GM18505 (cell line): ENCODE measurements at regions not wholly inside any gene's neighbourhood (a gene's known extent, or its start where the extent isn't known, plus 50 kb on each side); places are given as distances from the start of the nearest gene placed in this dataset.

Source experiments
- ATAC-seq: cut with Tn5 transposase; IDR thresholded peaks from one replicate; pipeline ENCODE4 v1.9.1; 2021; ENCODE audit not compliant: unreplicated experiment
- POLR2A ChIP-seq: IDR thresholded peaks from 4 replicates; pipeline ENCODE4 v1.6.1; 2011; ENCODE audit warnings: borderline replicate concordance; ENCODE audit not compliant: insufficient read depth, insufficient read length; ENCODE audit errors: extremely low read depth

DNA sequence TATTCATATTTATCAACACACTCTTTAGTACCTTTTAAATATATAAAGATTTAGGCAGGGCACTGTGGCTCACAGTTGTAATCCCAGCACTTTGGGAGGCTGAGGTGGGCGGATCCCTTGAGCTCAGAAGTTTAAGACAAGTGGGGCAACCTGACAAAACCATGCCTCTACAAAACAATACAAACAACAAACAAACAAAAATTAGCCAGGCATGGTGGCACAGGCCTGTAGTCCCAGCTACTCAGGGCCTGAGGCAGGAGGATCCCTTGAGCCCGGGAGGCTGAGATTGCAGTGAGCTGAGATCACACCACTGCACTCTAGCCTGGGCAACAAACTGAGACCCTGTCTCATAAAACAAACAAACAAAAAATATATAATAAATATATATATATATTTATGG is 1748.3 kb upstream of the PCDH20 start:
- no peak for ATAC-seq

DNA sequence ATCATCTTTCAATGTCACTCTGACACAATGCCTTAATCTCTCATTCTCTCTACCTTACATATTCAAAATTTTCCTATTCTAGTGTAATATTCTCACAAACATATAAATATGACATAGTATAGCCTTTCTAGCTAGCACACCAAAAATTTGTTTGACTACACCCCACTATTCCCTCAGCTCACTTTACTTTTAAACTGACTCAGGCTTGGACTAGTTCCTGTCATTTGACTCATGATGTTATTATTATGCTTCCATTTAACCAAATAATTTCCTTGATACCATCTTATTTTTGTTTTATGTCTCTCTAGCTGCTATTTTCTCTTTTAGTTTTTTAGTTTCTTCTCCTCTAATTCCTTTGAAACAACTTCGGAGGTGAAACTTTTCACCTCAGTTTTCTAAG is 1745.6 kb upstream of the PCDH20 start:
- no peak for TF ChIP-seq POLR2A
- no peak for ATAC-seq

More for the DNA sequence above, 1748.3 kb upstream of the PCDH20 start:
- TF ChIP-seq POLR2A = no peak

DNA sequence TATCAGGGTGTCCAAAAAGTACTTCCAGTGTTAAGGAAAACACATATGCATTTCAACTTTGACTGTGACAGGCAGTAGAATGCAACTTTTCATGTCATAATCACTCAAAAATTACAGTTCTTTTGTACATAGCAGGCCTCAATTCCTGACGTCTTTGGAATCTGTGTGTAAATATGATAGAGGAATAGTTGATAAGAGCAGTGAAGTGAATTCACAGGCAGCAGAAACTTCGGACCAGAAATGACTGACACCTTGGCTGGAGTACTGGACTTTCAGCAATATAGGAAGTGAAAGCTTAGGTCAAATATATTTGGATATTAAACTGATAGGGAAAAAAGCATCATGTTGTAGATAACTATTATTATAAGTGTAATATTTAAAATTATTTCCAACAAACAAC is 1741.2 kb upstream of the PCDH20 start:
- no peak for TF ChIP-seq POLR2A
- ATAC-seq = no peak

DNA sequence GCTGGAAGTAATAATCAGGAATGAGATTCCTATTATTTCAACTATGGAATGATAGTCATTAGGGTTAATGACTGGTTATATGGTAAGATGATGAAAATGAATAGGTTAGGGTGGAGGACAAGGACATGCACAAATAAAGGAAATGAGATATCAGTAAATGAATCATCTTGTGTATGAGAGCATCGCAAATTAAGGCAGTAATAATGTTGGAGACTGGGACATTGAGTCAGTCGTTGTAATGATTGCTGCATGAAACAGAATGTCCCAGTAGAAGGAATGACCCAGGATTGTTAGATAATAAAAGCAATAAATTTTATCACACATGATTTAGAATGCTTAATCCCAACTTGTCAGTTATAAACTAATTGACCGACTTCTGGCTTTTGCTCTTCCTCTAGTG is 1733.7 kb upstream of the PCDH20 start:
- no peak for TF ChIP-seq POLR2A
- ATAC-seq = no peak

DNA sequence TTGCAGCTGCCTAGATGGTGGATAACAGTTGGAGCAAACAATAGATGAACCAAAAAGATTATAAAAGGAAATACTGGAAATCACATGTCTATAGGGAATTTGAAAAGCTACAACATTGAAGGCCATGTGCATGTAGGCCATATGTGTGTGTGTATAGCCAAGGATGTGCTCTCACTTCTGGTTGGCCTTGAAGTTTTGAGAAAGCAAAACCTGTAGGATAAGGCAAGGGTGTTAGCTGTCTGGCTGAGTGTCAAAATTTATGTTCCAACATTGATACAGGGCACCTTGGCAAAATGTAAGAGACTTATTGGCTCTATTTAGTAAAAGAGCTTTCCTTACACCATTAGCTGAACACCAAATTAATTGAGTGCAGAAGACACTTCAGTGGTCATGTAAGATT is 1723.6 kb upstream of the PCDH20 start:
- no peak for TF ChIP-seq POLR2A
- ATAC-seq = no peak

DNA sequence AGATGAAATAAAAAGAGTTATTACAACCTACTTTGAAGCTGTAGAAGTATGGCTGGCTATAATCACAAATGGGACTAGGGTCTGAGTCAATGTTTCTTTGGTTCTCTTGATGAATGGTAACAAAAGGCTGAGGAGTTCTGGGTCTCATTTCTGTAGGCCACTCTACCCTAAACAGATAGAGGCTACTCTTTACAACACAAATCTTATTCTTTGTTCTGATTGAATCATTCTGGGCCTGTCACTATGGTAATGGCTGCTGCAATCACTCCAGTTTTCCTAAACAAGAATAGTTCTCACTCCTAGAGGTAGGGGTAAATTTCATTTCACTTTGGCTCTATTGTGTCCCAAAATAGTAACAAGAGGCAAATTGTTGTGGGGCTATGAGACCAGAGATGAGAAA is 1714.3 kb upstream of the PCDH20 start:
- no peak for ATAC-seq
- TF ChIP-seq POLR2A = no peak

DNA sequence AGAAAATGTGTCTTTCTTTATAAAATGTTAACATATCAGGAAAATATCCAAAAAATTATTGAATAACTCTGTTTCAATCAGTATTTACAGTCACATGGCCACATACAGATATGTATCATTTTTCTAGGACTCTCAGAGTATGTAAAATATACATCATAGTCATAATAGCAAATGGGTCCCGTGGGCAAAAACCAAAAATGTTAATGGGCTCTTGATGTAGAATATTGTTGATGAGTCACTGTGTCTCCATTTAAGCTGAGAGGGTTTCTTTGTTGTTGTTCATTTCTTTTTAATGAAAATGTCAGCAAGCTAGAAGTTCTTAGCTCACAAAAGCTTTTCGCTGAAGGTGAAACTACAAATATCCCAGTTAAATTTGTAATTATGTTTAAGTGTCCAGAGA is 1713.1 kb upstream of the PCDH20 start:
- TF ChIP-seq POLR2A = no peak
- ATAC-seq = no peak

DNA sequence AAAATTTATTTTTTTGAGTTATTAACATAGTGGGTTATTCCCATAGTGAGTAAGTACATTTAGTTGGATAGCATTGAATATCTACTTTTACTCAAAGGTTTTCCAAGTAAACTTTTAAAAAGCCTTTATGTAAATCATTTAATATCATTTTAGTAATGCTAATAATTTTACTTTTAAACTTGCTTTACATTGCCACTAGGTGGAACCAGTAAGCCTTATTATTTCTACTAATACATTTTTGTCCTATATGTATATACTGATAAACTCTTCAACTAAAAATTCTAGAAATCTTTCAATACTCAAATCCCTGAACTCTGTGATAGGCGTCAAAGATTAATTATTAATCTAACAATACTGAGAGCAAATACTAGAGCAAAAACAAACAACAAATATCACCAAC is 1709.2 kb upstream of the PCDH20 start:
- no peak for ATAC-seq
- TF ChIP-seq POLR2A = no peak

DNA sequence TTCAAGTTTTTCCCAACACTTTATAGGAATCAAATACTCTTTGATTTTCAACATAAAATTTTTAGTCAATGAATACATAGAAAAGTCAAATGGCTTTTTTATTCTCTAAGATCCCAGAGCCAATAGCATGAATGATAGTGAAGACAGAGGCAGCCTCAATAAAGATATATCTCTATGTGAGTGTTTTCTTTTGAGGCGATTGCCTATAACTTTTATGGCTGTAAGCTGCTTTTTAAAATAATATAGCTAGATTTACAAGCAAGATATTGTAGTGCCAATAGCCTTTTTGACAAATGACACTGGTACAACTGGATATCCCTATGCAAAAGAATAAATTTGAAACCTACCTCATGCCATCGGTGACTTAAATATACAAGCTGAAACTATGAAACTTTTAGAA is 1705.2 kb upstream of the PCDH20 start:
- no peak for ATAC-seq
- no peak for TF ChIP-seq POLR2A

DNA sequence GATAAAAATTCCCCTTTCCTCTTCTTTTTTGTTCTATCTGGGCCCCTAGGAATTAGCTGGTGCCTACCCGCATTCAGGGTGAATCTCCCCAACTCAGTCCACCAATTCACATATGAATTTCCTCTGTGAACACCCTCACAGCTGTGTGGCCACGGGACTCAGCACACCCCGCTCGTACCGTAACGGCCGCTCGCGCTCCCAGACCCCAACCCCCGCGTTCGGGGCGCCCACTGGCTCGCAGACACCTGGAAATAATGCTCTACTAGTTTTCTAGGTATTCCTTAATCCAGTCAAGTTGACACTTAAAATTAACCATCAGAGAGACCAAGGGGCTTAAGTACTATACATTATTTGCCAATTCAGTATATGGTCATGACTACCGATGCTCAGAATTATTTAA is 1702.1 kb upstream of the PCDH20 start:
- no peak for ATAC-seq
- TF ChIP-seq POLR2A = no peak

DNA sequence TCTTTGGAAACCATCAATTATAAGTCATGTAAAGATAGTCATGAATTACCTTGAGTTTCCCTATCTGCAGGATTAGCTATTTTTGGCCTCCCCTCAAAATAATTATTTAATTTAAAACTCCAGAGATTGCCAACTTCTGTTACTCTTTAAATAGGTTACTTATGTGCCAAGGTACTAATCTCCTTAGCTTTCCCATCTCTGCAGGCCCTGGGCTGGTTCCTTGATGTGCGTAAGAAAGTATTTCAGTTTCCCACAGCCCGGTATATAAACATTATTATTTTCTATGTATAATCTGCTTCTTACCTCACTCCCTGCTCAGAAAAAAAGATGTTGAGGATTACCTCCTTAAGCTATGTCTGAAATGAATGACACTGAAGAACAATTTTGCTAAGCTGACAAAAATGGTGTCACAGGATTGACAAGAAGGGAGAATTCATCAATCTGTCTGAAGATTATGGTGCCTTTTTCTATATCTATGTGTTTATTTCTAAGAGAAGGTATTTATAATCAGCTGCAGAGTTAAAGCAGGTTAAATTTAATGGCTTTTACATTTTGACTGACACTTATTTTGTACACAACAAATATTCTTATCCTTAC is 1697.2 kb upstream of the PCDH20 start:
- no peak for TF ChIP-seq POLR2A
- no peak for ATAC-seq

DNA sequence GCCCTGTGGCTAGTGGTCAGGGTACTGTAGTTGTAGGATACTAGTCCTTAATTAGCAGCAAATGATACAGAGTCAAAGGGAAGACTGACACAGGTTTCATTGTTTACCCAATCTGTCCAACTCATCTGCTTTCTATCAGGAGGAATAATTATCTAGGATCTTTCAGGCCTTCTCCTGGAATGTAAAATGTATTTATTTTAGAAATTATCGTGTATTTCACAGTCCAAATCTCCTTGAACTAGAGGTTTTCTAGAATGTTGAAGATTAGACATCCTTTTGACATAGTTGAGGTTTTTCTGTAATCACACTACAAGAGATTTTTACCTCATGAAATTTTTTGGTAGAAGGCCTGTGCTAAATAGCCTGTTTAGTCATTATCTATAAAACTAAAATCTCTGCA is 1694.8 kb upstream of the PCDH20 start:
- TF ChIP-seq POLR2A = no peak
- ATAC-seq = no peak

DNA sequence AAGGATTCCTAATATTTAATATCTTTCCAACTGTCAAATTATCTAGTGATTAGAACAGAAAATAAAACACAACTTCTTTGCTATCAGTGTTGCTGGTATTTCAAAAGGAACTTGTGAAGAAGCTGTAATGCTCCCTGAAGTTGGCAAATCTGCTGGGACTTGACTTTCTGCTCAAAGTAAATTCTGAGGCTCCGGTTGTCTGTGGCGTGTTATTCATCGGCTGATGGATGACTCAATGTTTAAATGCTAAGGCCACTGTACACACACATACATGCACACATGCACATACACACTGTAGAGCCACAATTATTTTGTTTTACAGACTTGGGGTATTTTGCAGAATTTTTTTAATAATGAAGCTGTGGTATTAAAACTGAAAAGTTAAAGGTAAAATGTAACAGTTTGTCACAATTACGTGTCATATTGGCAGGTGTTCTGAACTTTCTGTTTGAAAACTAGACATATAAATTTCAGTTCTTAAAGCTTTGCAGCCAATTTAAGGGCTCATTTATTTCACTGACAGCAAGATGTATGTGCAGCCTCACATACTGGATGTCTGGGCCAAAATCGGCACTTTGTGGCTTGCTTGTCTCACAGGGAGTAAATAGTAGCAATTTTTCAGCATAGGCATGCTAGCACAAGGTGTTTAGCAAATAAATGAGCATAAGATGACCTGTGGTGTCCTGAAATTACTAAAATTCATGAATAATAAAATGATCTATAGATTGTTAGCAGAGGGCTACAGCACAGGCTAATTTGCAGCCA is 1691.7 kb upstream of the PCDH20 start:
- ATAC-seq = no peak
- TF ChIP-seq POLR2A = no peak

DNA sequence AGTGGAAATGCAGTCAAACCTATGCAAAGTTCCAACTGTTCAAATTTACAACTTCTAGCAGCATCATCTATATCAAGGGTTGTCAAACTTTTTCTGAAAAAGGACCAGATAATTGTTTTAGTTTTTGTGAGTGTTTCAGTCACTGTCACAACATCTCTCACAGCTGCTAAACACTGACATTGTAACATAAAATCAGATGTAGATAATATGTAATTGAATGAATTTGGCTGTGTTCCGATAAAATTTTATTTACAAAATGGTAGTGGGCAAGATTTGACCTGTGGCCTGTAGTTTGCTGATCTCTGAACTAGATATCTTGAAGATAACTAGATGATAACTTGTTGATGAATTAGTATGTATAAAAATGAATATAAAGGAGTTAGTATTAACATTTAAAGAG is 1679.1 kb upstream of the PCDH20 start:
- TF ChIP-seq POLR2A = no peak
- ATAC-seq = no peak
